NCI-H2196 treated with DMSO at 0.1 percent for 48 hours (cell line): ENCODE measurements at regions not wholly inside any gene's neighbourhood (a gene's known extent, or its start where the extent isn't known, plus 50 kb on each side); places are given as distances from the start of the nearest gene placed in this dataset.
A peak's percentile ranks its signal among the peaks of the same experiment; 100 is the strongest.
"Not testable (repeated sequence)": the region's sequence is repeated elsewhere in the genome, so short reads cannot be mapped to it uniquely, and the experiment has no call there.

ENCODE experiments used
- DNase-seq: peaks from one replicate; lab custom pipeline; 2025; ENCODE audit not compliant: unreplicated experiment; lab: John Stamatoyannopoulos, UW

DNA sequence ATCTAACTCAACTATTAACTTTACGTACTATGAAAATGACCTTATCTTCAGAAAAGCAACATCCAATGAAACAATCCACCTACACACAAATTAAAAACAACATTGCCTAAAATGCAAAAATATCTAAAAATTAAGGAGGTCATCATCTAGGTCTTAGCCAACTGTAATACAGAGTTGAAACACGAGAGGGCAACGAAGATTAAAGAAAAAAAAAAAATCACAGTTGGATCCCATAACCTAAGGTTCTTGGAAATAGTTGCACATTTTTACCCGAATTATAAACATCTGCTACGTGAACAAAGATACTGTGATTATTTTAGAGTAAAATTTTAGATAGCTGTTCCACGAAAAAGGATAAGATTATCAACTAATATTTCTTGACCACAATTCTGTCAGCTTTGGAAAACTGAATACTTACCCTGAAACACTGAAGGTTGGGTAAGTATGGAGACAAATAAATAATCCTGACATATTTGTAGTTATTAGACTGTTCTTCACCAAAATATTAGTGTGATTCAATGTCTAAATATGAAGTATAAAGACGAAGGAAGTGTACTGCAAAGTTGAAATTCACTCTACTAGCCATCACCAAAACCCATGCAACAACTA lies 88.0 kb upstream of the AK4 start:
- no peak for DNase-seq

DNA sequence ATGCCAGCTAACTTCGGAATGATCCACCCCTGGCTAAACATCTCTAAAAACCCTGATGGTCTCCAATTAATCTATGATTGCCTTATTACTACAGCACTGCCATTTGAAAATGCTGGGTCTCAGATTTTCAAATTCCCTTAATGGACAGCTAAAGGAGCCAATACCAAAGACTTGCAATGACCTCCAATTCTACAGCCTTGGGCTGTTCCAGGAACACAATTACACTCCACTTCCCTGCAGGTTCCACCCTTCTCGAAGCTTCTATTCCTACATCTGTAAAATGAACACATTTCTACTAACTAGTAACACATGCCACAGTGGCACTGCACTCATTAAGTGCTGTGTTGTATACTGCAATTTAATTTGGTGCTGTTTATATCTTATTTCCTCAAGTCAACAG lies 85.7 kb upstream of the AK4 start:
- no peak for DNase-seq

DNA sequence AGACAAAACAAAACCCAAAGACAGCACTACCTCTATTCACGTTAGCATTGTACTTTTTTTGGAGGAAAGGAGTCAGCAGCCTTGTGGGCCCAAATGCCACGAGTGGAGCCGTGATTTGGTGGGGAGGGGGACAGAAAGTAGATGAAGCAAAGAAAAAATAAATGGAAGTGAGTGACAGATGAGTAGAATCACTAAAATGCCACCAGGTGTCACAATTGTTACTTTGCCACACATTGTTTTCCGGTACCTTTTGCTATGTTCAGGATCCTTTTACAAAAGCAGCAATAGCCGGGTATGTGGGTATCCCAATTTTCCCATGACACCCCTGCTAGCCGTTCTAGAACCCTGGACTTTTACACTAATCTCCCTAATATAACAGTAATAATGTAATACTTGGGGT lies 85.0 kb upstream of the AK4 start:
- DNase-seq = no peak

DNA sequence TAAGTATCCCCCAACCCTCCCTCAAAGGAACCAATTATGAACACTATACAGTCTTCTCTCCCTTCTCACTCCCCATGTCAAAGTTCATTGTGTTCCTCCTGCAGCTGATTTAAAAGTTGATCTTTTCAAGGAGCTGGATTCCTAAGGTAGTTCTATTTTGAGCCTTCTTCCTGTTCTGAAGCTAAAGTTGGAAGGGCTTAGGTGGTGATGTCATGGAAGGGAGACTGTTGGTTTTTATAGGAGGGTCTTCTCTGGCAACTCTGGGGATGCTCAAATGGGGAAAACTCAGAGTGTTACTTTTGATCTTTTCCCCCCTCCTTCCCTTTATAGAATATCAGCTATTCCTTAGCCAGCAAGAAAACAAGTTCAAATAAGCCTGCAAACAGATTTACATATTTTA lies 83.0 kb upstream of the AK4 start:
- no peak for DNase-seq

GRCh38 chr1:65065524-65066418 lies 82.2 kb upstream of the AK4 start:
- DNase-seq = no peak

GRCh38 chr1:65066419-65066765 lies 81.6 kb upstream of the AK4 start:
- peak; percentile 16 for DNase-seq

DNA sequence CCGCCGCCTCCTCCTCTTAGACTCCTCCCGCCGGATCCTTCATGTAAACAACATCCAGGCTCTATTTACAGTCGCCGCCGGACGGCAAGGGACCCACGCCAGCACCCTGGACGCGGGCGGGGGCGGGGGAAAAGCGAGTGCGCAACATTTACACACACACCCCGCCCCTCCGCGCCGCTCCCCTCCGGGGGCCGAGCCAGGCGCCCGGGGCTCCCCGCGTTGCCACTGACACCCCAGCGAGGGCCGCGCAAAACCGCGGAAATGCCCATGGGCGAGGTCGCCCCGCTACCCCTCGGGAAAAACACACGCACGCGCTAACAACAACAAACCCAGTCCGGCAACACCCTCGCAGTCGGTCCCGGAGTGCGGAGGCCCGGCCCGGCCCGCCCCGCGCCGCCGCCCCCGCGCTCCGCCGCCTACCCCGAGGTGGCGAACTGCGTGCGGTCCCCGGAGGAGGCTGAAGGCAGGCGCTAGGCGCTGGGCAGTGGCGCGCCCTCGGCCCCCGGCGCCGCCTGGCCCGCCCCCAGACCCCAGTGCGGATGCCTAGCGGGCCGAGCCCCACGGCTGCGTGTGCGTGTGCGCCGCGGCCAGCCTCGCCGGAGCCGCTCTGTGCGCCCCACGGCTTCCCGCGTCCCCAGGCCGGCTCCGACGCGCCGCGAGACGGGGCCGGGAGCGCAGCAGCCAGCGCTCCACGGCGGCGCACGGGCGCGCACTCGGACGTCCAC lies 81.1 kb upstream of the AK4 start:
- DNase-seq = no peak

GRCh38 chr1:65067491-65068201 lies 80.4 kb upstream of the AK4 start:
- peak; percentile 51 for DNase-seq

DNA sequence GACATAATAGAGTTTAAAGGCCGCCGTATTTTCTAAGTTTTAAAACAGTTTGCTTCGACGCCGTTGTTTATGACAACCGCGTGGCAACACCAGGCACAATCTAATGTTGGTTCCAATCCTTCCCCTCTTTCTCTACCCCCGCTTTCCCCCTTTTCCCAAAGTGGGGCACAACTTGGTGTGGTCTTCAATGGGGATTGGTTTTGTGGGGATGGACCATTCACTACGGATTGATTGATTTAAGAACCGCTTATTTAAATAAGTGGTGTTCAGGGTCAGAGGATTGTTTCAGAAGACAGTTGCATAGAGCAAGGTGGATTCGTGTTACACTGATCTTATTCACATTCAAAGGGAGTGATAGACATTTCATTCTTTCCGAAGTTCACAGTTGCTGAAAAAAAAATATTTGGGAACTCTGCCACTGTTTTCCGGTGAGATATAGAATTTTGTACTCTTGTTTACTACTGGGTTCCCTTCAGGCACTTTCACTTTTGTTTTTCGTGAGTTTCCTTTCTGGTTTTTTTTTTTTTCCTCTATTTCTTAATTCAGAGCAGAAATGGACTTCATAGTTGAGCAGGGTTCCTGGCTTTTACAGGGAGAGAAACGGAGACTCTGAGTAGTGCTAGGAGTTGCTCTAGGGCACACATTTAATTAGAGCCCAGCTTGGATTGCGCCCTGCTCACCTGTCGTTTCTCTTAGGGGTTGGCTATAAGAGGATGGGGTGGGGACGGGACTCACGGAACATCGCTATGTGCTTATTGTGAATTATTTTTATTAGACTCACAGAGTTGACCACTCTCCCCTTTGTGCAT lies 79.6 kb upstream of the AK4 start:
- no peak for DNase-seq

DNA sequence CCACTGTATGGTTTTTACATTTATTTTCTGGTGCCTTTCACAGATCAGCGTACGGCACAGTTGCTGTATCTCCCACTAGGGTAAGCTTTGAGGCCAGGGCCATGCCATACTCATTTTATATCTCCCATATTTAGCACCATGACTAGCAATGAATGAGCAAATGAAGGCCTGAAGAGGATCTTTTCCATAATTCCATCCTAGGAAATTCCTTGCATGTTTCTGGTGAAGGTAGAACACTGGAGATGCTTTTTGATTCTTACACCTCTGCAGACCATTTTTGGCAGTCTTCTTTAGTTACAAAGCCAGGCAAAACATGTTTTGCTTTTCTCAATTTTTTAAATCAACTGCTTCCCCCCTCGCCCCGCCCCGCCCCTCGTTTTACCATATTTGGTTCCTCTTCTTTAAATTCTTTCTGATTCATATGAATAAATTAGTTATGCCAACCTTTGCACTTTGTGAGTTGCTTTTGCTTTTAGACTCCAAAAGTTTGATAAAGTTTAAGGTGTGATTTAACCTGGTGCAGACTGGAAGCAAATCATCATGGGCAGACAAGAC lies 78.9 kb upstream of the AK4 start:
- no peak for DNase-seq

DNA sequence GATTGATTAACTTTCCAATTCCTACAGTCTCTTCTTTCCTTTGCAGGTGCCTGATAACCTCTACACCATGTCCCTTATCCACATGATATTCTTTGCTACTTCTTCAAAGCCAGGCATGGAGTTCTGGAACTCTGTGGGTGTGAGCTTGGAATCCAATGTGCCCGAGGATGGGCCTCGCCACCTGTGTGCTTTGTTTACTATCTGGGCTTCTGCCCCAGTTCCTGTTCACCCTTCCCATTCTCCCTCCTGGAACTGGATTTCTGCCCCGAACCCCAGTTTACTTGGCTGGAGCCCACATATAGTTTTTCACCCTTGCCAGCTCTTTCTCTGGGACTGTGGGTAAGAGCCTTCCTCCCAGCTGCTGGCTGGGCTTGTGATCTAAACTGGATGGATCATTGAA lies 75.2 kb upstream of the AK4 start:
- no peak for DNase-seq

DNA sequence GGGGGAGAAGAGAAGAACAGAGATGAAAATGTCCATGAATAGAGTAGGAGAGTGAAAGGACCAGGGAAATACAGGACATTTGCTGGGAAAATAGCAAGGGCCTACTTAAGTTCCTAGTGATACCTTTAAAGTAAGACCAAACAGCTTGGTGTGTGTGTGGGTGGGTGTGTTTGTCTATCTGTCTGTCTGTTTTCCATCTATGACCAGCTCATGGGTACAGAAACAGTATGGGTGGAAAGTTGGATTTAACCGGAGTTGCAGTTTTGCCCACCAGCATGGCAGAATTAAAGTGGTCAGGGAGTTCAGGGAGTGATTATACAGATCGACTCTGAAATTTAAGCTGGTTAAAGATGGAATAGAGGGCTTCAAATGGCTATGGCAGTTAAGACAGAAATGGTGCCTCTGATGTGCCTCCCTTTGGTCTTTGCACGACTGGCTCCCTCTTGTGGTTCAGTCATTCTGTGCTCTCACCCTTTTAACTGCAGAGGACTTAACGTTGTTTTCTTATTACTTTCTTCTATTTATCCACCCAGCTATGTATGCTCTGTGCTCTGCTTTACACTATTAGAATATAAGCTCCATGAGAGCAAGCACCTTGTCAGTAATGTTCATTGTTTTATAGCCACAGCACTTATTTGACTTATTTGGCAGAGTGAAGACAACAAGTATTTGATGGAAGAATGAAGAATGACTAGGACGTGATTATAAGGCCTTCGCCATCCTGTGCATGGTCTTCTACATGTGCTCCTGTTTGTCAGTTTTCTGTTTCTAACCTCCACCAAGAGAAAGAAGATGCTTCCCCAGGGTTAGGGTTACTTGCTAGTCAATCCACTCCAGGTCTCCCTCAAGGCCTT lies 72.7 kb upstream of the AK4 start:
- DNase-seq = peak; percentile 19

DNA sequence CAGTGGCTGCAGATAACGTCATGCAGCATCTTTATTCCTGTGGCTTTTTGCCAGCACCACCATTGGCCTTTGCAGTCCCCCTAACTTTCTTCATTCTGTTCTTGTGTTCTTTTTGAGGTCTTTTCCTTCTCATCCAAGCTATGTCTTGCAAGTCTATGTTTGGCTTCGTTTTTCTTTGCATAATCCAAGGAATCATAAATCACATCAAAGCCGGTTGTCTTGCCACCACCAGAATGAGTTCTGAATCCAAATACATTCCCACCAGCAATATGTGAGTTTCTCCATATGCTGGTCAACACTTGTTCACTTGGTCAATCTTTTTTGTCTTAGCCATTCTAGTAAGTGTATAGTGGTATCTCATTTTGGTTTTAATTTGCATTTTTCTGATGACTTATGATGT lies 70.6 kb upstream of the AK4 start:
- no peak for DNase-seq

GRCh38 chr1:65079941-65080340 lies 68.1 kb upstream of the AK4 start:
- DNase-seq = no peak

DNA sequence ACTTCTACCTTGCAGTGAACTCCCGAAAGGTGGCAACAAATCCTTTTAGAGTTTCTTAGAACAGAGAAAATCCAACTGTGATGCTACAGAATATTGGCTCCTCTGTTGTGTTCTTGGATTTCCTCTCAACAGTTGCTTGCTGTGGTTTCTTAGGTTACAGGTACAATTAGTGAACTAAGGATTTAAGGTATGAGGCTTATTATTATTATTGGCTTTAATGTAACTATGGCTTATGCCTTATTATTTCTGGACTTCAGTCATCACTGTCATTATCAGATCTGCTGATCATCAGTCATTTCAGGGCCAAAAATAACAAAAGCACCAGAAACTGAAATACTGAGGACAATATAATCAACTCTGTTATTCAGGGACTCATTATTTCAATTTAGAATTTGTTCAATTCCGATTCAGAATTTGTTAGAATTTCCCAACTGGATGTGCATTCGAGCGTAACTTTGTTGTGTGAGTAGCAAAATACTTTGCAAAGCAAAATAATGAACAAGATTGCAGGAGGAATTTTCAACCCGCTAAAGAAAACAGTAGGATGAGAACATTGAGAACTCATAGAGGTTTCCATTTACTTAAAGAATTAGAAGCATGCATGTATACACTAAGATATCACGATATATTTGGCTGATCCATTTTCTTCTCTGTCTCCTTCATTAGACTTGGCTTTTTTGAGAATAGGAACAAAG lies 65.5 kb upstream of the AK4 start:
- DNase-seq = no peak

- no peak for DNase-seq
These were observed 64.6 kb upstream of the AK4 start for GRCh38 chr1:65083263-65083896.

- no peak for DNase-seq
These were observed 63.9 kb upstream of the AK4 start for GRCh38 chr1:65084066-65084465.

- DNase-seq = not testable (repeated sequence)
These were observed 60.5 kb upstream of the AK4 start for GRCh38 chr1:65087519-65087918.
